GM18508 (cell line): ENCODE measurements at regions not wholly inside any gene's neighbourhood (a gene's known extent, or its start where the extent isn't known, plus 50 kb on each side); places are given as distances from the start of the nearest gene placed in this dataset.

ENCODE experiments used
- ATAC-seq: cut with Tn5 transposase; IDR thresholded peaks from one replicate; pipeline ENCODE4 v1.9.1; 2021; ENCODE audit warnings: moderate number of reproducible peaks; ENCODE audit not compliant: insufficient read depth, unreplicated experiment

GRCh38 chr6:4625557-4625956 is 150.6 kb upstream of the CDYL start:
- ATAC-seq: no peak

- ATAC-seq: no peak
Observed at GRCh38 chr6:4624726-4625125, 151.5 kb upstream of the CDYL start.

GRCh38 chr6:4620284-4621151 is 155.7 kb upstream of the CDYL start:
- ATAC-seq: no peak

GRCh38 chr6:4616311-4616710 is 159.9 kb upstream of the CDYL start:
- no peak for ATAC-seq

- ATAC-seq: no peak
Observed at GRCh38 chr6:4615891-4616290, 160.3 kb upstream of the CDYL start.

DNA sequence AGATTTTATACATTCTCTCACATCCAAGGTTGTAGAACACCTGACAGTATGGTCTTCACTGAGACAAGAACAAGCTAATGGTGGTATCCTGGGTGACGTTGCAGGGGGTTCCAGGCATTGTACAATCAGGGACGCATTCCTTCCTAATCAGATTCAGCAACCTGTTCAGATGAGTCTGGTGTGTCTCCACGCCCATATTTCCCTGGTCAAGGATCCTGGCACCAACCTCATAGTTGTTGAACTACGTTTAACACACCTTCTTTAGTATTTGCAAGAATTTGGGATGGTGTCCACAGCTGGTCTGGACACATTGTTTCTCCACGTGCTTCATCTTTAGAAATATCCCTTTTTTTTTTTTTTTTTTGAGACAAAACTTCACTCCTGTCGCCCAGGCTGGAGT is 161.0 kb upstream of the CDYL start:
- ATAC-seq: no peak

DNA sequence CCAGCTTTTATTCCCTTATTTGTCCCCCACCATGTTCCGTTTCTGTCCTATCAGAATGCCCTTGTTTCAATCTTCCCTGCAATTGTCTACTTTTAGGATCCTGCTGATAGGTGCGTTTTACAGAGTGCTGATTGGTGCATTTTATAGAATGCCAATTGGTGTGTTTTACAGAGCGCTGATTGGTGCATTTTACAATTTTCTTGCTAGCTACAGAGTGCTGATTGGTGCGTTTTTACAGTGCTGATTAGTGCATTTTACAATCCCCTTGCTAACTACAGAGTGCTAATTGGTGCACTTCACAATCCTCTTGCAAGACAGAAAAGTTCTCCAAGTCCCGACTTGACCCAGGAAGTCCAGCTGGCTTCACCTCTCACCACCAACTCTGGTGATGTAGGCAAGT is 161.6 kb upstream of the CDYL start:
- no peak for ATAC-seq

GRCh38 chr6:4613795-4614194 is 162.4 kb upstream of the CDYL start:
- no peak for ATAC-seq

DNA sequence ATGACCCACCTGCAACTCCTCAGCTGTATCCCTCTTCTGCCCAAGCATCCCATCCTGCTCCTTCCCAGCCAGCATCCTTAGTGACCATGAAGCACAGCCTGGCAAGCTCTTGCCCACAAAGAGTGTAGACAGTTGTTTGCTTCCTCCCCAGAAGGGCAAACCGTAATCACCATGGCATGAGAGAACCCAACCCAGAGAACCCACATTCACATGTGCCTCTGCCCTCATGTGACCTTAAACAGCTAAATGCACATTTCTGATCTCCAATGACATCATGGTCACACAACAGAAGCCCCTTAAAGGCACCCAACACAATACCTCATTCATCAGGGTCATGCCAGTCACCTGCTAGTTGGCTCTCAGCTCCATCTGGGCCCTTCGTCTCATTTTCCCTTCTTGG is 162.8 kb upstream of the CDYL start:
- no peak for ATAC-seq

GRCh38 chr6:4612636-4613171 is 163.5 kb upstream of the CDYL start:
- ATAC-seq: no peak

DNA sequence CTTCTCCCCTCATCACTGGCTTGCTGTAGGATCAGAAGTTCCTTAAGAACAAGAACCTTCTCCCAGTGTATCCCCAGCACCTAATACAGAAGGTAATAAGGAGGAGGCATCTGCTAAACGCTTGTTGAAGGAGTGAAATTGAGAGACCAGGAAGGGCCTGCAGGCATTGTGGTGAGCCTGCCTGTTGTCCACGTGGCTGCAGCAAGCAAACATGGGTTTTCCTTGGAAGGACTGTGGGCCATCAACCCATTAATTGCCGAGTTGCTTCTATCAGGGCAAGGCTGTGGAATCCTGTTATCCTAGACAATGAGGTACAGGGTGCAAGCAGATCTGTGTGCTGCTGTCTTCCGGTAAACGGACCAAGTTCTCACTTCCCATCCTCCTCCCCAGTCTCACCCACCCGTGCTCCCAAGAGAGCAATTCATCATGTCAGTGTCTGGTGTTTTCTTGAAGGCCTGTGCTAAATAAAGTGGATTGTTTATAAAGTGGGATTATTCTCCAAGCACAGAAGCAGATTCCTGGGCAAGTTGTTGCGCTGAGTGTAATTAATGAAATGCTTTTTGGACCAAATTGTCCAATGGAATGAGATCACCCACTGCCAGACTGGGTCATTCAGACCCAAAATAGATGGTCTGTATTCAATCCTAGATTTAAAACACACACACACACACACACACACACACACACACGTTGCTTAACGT is 164.6 kb upstream of the CDYL start:
- no peak for ATAC-seq

DNA sequence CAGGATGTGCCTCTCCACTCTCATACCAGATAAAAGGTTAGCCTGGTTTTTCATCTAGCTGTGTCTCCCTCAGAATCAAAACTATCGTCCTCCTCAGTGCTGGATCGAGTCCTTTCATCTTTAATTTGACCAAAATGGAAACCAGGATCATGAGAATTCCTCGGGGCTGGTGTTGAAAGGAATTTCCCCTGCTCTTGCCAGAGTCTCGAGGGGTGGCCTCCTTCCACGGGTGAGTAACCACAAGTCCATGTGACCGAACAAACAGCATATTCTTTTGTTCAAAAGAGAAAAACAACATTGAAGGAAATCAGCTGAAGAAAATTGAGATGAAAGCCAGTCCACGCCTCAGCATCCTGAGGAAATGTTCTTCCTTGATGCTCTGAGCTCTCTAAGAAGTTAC is 165.9 kb upstream of the CDYL start:
- no peak for ATAC-seq

- ATAC-seq: no peak
Observed at GRCh38 chr6:4608361-4609115, 167.7 kb upstream of the CDYL start.

GRCh38 chr6:4607793-4608192 is 168.4 kb upstream of the CDYL start:
- ATAC-seq: no peak

- no peak for ATAC-seq
Observed at GRCh38 chr6:4606821-4607704, 169.1 kb upstream of the CDYL start.

DNA sequence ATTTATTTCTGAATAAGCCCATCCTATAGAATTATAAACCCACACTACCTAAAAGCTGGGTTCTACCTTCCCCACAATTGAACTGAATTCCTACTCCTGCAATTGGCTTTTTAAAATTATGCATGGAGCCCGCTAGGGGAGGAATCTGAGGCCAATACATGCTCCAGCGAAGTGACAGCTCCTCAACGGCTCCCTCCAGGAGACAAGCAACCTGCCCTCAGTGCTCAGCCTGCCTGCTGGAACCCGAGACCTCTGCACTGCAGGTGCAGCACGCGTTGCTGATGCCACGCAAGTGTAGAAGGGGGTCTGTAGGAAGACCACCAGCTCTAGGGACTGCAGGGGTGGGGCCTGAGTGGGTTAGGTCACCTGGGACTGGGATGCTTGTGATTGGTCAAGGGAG is 170.2 kb upstream of the CDYL start:
- ATAC-seq: no peak

DNA sequence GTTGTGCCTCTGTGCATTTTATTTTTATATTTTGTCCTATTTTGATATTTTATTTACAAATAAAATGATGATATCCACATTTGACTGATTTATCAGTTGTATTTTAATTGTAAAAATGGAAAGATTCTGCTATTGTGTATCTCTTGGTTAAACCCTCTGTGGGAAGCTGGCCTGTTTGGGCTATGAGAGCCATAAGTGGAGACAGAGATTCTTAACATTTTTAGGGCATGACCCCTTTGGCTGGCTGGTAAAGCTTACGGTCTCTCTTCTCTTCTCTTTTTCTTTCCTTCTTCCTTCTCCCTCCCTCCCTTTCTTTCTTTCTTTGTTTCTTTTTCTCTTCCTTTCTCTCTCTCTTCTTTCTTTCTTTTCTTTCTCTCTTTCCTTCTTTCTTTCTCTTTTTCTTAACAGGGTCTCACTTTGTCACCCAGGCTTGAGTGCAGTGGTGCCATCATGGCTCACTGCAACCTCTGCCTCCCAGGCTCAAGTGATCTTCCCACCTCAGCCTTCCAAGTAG is 172.3 kb upstream of the CDYL start:
- ATAC-seq: no peak

- ATAC-seq: no peak
Observed at GRCh38 chr6:4603291-4603690, 172.9 kb upstream of the CDYL start.

- no peak for ATAC-seq
Observed at GRCh38 chr6:4599924-4600323, 176.3 kb upstream of the CDYL start.
